ENCODE measurements at regions not wholly inside any gene's neighbourhood (a gene's known extent, or its start where the extent isn't known, plus 50 kb on each side); places are given as distances from the start of the nearest gene placed in this dataset.

GRCh38 chr10:51007781-51008180, 66.5 kb upstream of the PRKG1 start:
- TF ChIP-seq CTCF (conservative IDR thresholded peaks at IDR 0.05; ENCODE audit: low read depth in 2 of 2) = no peak
- TF ChIP-seq POLR2AphosphoS5 (IDR thresholded peaks at IDR 0.05; ENCODE audit: low read depth) = no peak
- no peak for TF ChIP-seq EZH2 (IDR thresholded peaks at IDR 0.05; ENCODE audit: low read depth, unreplicated experiment)

Data from GM23338 (cell line).